K562 (cell line): ENCODE measurements at regions not wholly inside any gene's neighbourhood (a gene's known extent, or its start where the extent isn't known, plus 50 kb on each side); places are given as distances from the start of the nearest gene placed in this dataset.

ENCODE experiments used
- ATAC-seq: fragments of 200-7000 bp; cut with Tn5 transposase; 3 replicates; pipeline ENCODE4 v1.9.1; 2020; ENCODE audit warnings: moderate library complexity
- BruUV-seq: library from RNA; stranded (reverse); fragments of 400-500 nt; replicated peaks from 2 replicates; lab custom pipeline; 2021; lab: Mats Ljungman, UMichigan
- CTCF ChIA-PET: fragments of 300-600 bp; formaldehyde crosslinking; extraction: SDS; loops from one replicate; lab custom pipeline; 2021; ENCODE audit warnings: low intra/inter-chr PET ratio; lab: Yijun Ruan, JAX
- POLR2A ChIA-PET: fragments of 300-600, 350-650 bp; sonication (Branson Sonifier 250); formaldehyde crosslinking; extraction: SDS; loops from one replicate; lab custom pipeline; 2021; ENCODE audit warnings: antibody characterized with exemption, inconsistent platforms; lab: Yijun Ruan, JAX
- DNase-seq, 4 experiments: peaks; one replicate each; pipeline versions ENCODE4 v3.0.0 to v3.0.0-alpha.2; 2011 to 2018; ENCODE audit warnings: low spot score in 3 of 4, mixed read lengths in 3 of 4; ENCODE audit errors: extremely low read depth in 1 of 4
- FAIRE-seq: peaks from 2 replicates; lab custom pipeline; 2011; peaks lifted over from hg19 to GRCh38; lab: Jason Lieb, UNC
- H2AFZ ChIP-seq: 2 replicates; pipeline ENCODE4 v1.6.0; 2011; ENCODE audit warnings: low read depth, low read length, control low read depth, inconsistent platforms
- H3K27ac ChIP-seq: fragments of 200-600 bp; 3 replicates; pipeline ENCODE4 v1.8.0; 2011; ENCODE audit warnings: low read depth, mild to moderate bottlenecking, control low read depth, inconsistent platforms, low read length, moderate library complexity, mixed read lengths; ENCODE audit errors: extremely low read depth
- H3K27me3 ChIP-seq, 2 experiments: fragments of 300-600 bp in 1 of 2; 2 replicates in 1 of 2; 3 replicates in 1 of 2; pipeline versions ENCODE4 v1.6.0 to v1.8.0; 2011; ENCODE audit warnings: inconsistent platforms in 2 of 2, low read length in 2 of 2, mild to moderate bottlenecking in 1 of 2, mixed read lengths in 1 of 2, moderate library complexity in 1 of 2; ENCODE audit not compliant: control insufficient read depth in 2 of 2, insufficient read depth in 2 of 2
- H3K36me3 ChIP-seq: fragments of 300-600 bp; 3 replicates; pipeline ENCODE4 v1.8.0; 2011; ENCODE audit warnings: mild to moderate bottlenecking, low read length, inconsistent platforms; ENCODE audit not compliant: control insufficient read depth, insufficient read depth
- H3K4me1 ChIP-seq, 2 experiments: fragments of 200-600 bp in 1 of 2; replicated peaks in 1 of 2; 2 replicates in 1 of 2; 3 replicates in 1 of 2; pipeline versions ENCODE4 v1.5.1 to v1.8.0; 2011; ENCODE audit warnings: inconsistent platforms in 2 of 2, low read length in 2 of 2, mild to moderate bottlenecking in 1 of 2, mixed read lengths in 1 of 2, moderate library complexity in 1 of 2; ENCODE audit not compliant: control insufficient read depth in 2 of 2, insufficient read depth in 2 of 2
- H3K4me2 ChIP-seq: 2 replicates; pipeline ENCODE4 v1.6.1; 2011; ENCODE audit warnings: low read length, control low read depth, inconsistent platforms, mixed read lengths; ENCODE audit not compliant: insufficient read depth
- H3K4me3 ChIP-seq: fragments of 200-600 bp; sonication (generic), shearing (Covaris generic); 2 replicates; pipeline ENCODE4 v1.5.1; 2016; ENCODE audit warnings: control low read depth, inconsistent platforms
- H3K79me2 ChIP-seq: fragments of 200-600 bp; 3 replicates; pipeline ENCODE4 v1.8.0; 2011; ENCODE audit warnings: low read length, inconsistent platforms; ENCODE audit not compliant: control insufficient read depth, insufficient read depth
- H3K9ac ChIP-seq, 2 experiments: 2 replicates each; pipeline versions ENCODE4 v1.6.0 to v1.6.1; 2011; ENCODE audit warnings: low read depth in 2 of 2, low read length in 2 of 2, control low read depth in 1 of 2, inconsistent platforms in 1 of 2, mild to moderate bottlenecking in 1 of 2, mixed read lengths in 1 of 2; ENCODE audit not compliant: insufficient read depth in 1 of 2
- H3K9me1 ChIP-seq: one replicate; pipeline ENCODE4 v1.6.0; 2011; ENCODE audit warnings: inconsistent platforms, mild to moderate bottlenecking, low read length, moderate library complexity; ENCODE audit not compliant: control insufficient read depth, insufficient read depth
- H3K9me3 ChIP-seq: replicated peaks from 2 replicates; pipeline ENCODE4 v1.5.1; 2011; ENCODE audit warnings: low read depth, low read length, inconsistent platforms; ENCODE audit not compliant: control insufficient read depth, insufficient read depth
- H4K20me1 ChIP-seq: replicated peaks from 2 replicates; pipeline ENCODE4 v1.6.1; 2011; ENCODE audit warnings: low read length, inconsistent platforms, mixed read lengths; ENCODE audit not compliant: control insufficient read depth, insufficient read depth
- CHCHD3 ChIP-seq: fragments of 250-450 bp; sonication (Bioruptor Pico); IDR thresholded peaks from 2 replicates; pipeline ENCODE4 v2.1.2; 2022; ENCODE audit warnings: mild to moderate bottlenecking
- CREB3 ChIP-seq: fragments of 450-650 bp; conservative IDR thresholded peaks from 2 replicates; pipeline ENCODE4 v1.6.1; 2016; ENCODE audit warnings: missing genetic modification characterization, low read depth, mild to moderate bottlenecking, missing compliant biosample characterization, moderate library complexity
- HNRNPUL1 ChIP-seq: fragments of 200-400 bp; formaldehyde crosslinking; IDR thresholded peaks from 2 replicates; pipeline ENCODE4 v1.6.1; 2017; ENCODE audit warnings: low read length
- NEUROD1 ChIP-seq: fragments of 150-350 bp; IDR thresholded peaks from 2 replicates; pipeline ENCODE4 v1.6.1; 2014; ENCODE audit warnings: borderline replicate concordance, low read length, low read depth; ENCODE audit not compliant: partially characterized antibody
- PYGO2 ChIP-seq: fragments of 450-650 bp; IDR thresholded peaks from 2 replicates; pipeline ENCODE4 v1.6.1; 2016; ENCODE audit warnings: mild to moderate bottlenecking, missing genetic modification characterization, moderate library complexity, missing compliant biosample characterization
- TFAP4 ChIP-seq: sonication (generic); formaldehyde crosslinking; IDR thresholded peaks from 2 replicates; pipeline ENCODE4 v1.8.0; 2022; ENCODE audit warnings: missing genetic modification reagents, mild to moderate bottlenecking, moderate library complexity, borderline replicate concordance
- ZMIZ1 ChIP-seq, 2 experiments: fragments of 150-350 bp in 1 of 2; IDR thresholded peaks; 2 replicates each; pipeline ENCODE4 v1.6.1; 2012 to 2016; ENCODE audit warnings: low read depth in 2 of 2, low read length in 2 of 2, mild to moderate bottlenecking in 1 of 2, moderate library complexity in 1 of 2
- ZNF740 ChIP-seq, 3 experiments: fragments of 200-800 bp in 1 of 3; sonication (Bioruptor generic) in 1 of 3; sonication (generic) in 1 of 3; formaldehyde crosslinking in 1 of 3; IDR thresholded peaks; 2 replicates each; pipeline versions ENCODE4 v1.6.1 to v1.8.0; 2016 to 2022; ENCODE audit warnings: mild to moderate bottlenecking in 2 of 3, missing compliant biosample characterization in 2 of 3, missing genetic modification characterization in 2 of 3, missing genetic modification reagents in 1 of 3
- ZNF766 ChIP-seq: fragments of 200-800 bp; sonication (Bioruptor generic); conservative IDR thresholded peaks from 2 replicates; pipeline ENCODE4 v1.6.1; 2016; ENCODE audit warnings: missing genetic modification characterization, missing compliant biosample characterization
- WGBS: fragments of 100-300 bp; shearing (Covaris generic); methylation state at CpG from one replicate; pipeline ENCODE4 v1.1.6; 2016; ENCODE audit warnings: low coverage, mixed read lengths; ENCODE audit not compliant: insufficient coverage; ENCODE audit errors: missing lambda C conversion rate; 5-methylcytosine and 5-hydroxymethylcytosine counted together
- in situ Hi-C: fragments of 300-500 bp; cut with MboI; formaldehyde crosslinking; loops from 4 replicates; pipeline ENCODE4 v1.15.0; 2018; ENCODE audit warnings: inconsistent platforms, mixed read lengths
- intact Hi-C: fragments of 100-400 bp; cut with micrococcal nuclease; formaldehyde crosslinking; loops from 2 replicates; pipeline ENCODE4 v1.14.2; 2022
- TF ChIP-seq, protein P1 (sequence below), 2 experiments: fragments of 200-800 bp in 1 of 2; sonication (Bioruptor generic) in 1 of 2; sonication (generic) in 1 of 2; formaldehyde crosslinking in 1 of 2; IDR thresholded peaks in 1 of 2; conservative IDR thresholded peaks in 1 of 2; 2 replicates each; pipeline versions ENCODE4 v1.5.0 to v1.6.1; 2016 to 2020; ENCODE audit warnings: missing compliant biosample characterization in 1 of 2, missing genetic modification characterization in 1 of 2, missing genetic modification reagents in 1 of 2

DNA sequence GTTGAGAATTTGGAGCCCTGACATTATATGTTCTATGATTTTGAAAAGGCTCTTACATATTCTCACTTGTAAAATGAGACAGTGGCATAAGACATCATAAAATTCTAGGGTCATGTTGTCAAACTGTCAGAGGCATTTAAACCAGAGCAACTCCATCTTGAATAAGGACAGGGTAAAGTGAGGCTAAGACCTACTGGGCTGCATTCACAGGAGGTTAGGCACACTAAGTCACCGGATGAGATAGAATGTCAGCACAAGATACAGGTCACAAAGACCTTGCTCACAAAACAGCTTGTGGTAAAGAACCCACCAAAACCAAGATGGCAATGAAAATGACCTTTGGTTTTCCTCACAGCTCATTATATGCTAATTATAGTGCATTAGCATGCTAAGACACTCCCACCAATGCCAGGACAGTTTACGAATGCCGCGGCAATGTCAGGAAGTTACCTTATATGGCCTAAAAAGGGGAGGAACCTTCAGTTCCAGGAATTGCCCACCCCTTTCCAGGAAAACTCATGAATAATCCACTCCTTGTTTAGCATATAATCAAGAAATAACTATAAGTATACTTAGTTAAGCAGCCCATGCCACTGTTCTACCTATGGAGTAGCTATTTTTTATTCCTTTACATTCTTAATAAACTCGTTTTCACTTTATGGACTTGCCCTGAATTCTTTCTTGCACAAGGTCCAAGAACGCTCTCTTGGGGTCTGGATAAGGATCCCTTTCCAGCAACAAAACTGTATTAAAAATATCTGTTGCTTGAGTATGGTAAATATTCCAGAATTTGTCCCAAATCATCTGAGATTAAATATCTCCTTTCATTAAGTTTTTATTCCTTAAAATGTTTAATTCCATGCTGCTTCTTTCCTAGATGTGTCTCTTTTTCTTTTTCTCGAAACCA is 406.4 kb downstream of the METTL4 start:
- Histone ChIP-seq H3K27ac (no peak overlapping the region), H3K79me2 (no peaks in the 10 kb centered on the region), H3K36me3 (no peaks in the 10 kb centered on the region), H3K9ac (no peak overlapping the region), H4K20me1 (no peaks in the 10 kb centered on the region), H2AFZ (peak overlapping the region; percentile 54; the same call in 1 of the 2 replicates), H3K4me2 (no peak overlapping the region; the same call in 1 of the 2 replicates), H3K4me1 (no peaks in the 10 kb centered on the region), H3K4me3 (no peak overlapping the region), H3K27me3 (no peaks in the 10 kb centered on the region), H3K9me3 (no peaks in the 10 kb centered on the region), H3K9me1 (no peaks in the 10 kb centered on the region)
- POLR2A ChIA-PET = interaction anchor here (1.0 kb wide), 2 partner anchors 10 to 29 kb away, joined by 3 read pairs; no protein-coding TSS in a partner anchor
- DNase-seq = peak in 1 of 4 experiments; percentile 48
- in situ Hi-C loops (no loop called here), intact Hi-C loops (no loop called here)
- ATAC-seq = peak; percentile 82
- 13% methylated on average over 7 of the region's 7 CpGs for WGBS
- no peak for FAIRE-seq
- no TSS peak for BruUV-seq
- CTCF ChIA-PET = no interaction called here
- TF ChIP-seq NEUROD1 (no peak), TFAP4 (CRISPR knock-in tag) (no peak), ZMIZ1 (IDR thresholded peaks at IDR 0.05; ENCODE audit: low read depth in 2 of 2, low read length in 2 of 2) (no peak), ZNF766 (CRISPR knock-in tag) (peak; percentile 83), ZNF740 (CRISPR knock-in tag; IDR thresholded peaks at IDR 0.05) (no peak), ZNF740 (tag; IDR thresholded peaks at IDR 0.05) (peak in 1 of 2 experiments; percentile 92; a peak in 2 of 4 replicates), PYGO2 (tag) (0 out of 2 replicates have a peak, but pooled peaks have one; percentile 41), CHCHD3 (CRISPR knock-in tag) (no peak), CREB3 (tag) (peak; percentile 47; the same call in 1 of the 2 replicates), HNRNPUL1 (no peak)
- TF ChIP-seq, protein P1, sequence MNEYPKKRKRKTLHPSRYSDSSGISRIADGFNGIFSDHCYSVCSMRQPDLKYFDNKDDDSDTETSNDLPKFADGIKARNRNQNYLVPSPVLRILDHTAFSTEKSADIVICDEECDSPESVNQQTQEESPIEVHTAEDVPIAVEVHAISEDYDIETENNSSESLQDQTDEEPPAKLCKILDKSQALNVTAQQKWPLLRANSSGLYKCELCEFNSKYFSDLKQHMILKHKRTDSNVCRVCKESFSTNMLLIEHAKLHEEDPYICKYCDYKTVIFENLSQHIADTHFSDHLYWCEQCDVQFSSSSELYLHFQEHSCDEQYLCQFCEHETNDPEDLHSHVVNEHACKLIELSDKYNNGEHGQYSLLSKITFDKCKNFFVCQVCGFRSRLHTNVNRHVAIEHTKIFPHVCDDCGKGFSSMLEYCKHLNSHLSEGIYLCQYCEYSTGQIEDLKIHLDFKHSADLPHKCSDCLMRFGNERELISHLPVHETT (CRISPR knock-in tag; conservative IDR thresholded peaks at IDR 0.05 in 1 of 2, IDR thresholded peaks at IDR 0.05 in 1 of 2) = peak in 1 of 2 experiments; percentile 55; a peak in 2 of 4 replicates
